HTR-8/SVneo (cell line): ENCODE measurements at regions not wholly inside any gene's neighbourhood (a gene's known extent, or its start where the extent isn't known, plus 50 kb on each side); places are given as distances from the start of the nearest gene placed in this dataset.
"Not testable (repeated sequence)": the region's sequence is repeated elsewhere in the genome, so short reads cannot be mapped to it uniquely, and the experiment has no call there.

ENCODE experiments used
- DNase-seq: peaks from one replicate; pipeline ENCODE4 v3.0.0; 2011; ENCODE audit warnings: low spot score, mixed read lengths; ENCODE audit not compliant: insufficient read length
- FAIRE-seq: peaks from 2 replicates; lab custom pipeline; 2011; peaks lifted over from hg19 to GRCh38; lab: Jason Lieb, UNC

DNA sequence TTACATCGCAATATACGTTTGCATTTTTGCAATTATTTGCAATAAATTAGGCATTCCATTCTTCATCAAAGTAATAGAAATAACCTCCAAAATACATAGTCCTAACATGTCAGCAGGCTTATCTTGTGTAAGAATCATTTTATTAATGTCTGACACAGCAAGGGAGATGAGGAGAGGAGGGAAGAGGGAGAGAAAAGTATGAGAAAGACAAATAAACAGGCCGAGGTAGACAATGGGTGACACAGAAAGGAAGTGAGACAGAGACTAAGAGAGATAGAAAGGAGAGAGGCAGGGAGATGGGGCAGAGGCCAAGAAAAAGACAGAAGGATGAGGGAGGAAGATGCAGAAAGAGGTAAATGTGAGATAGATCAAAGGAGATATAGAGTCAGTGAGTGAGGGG is 50.3 kb upstream of the CYP2B6 start:
- peak; percentile 52 for FAIRE-seq
- not testable (repeated sequence) for DNase-seq

GRCh38 chr19:40938007-40938406 is 53.1 kb upstream of the CYP2B6 start:
- FAIRE-seq, DNase-seq: not testable (repeated sequence)

DNA sequence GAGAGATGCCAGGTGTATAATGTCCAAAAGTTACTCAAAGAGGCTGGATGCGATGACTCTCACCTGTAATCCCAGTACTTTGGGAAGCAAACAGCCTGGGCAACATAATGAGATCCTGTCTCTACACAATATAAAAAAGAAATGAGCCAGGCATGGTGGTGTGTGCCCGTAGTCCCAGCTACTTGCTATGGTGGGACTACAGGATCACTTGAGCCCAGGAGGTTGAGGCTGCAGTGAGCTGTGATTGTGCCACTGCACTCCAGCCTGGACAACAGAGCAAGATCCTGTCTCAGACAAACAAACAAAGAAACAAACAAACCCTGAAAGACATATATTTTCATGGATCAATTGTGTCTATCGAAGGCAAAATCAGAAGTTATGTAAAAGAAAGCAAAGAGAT is 54.3 kb upstream of the CYP2B6 start:
- DNase-seq (no peak), FAIRE-seq (no peak)

DNA sequence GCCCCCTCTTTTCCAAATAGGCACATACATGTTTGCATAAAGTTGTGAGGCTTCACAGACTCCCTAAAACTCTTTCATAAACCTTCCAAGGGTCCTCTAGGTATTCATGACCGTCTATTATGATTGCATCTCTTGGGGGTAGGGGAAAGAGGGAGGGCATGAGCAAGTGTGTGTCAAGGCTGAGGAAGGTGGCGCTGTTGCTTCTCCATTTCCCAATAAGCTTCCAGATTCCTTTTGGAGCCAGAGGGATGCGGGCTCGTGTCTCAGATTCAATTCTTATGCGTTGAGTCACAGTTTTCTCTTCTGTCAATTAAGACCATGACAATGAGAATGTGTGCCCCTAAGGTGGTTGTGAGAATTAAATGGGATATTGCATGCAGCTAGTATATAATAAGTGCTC is 51.0 kb upstream of the CYP2A7 start:
- FAIRE-seq (no peak), DNase-seq (no peak)

- DNase-seq (no peak), FAIRE-seq (no peak)
Observed at GRCh38 chr19:40932008-40932959, 50.3 kb upstream of the CYP2A7 start.
